ENCODE measurements at regions not wholly inside any gene's neighbourhood (a gene's known extent, or its start where the extent isn't known, plus 50 kb on each side); places are given as distances from the start of the nearest gene placed in this dataset.

- Histone ChIP-seq H3K4me2 (ENCODE audit: insufficient read depth, low read length) (no peak overlapping the region), H3K79me2 (ENCODE audit: insufficient read depth, low read length) (no peaks in the 10 kb centered on the region), H3K4me3 (ENCODE audit: insufficient read depth, low read length) (no peak overlapping the region), H3K9me3 (ENCODE audit: low read depth, low read length) (no peaks in the 10 kb centered on the region), H3K27ac (ENCODE audit: low read depth, low read length) (no peak overlapping the region), H2AFZ (ENCODE audit: low read length) (no peak overlapping the region), H4K20me1 (ENCODE audit: insufficient read depth, low read length) (no peaks in the 10 kb centered on the region), H3K27me3 (ENCODE audit: insufficient read depth, low read length) (no peaks in the 10 kb centered on the region), H3K36me3 (ENCODE audit: insufficient read depth, low read length) (no peaks in the 10 kb centered on the region), H3K4me1 (ENCODE audit: insufficient read depth, low read length) (no peaks in the 10 kb centered on the region)
- TF ChIP-seq, protein P1, sequence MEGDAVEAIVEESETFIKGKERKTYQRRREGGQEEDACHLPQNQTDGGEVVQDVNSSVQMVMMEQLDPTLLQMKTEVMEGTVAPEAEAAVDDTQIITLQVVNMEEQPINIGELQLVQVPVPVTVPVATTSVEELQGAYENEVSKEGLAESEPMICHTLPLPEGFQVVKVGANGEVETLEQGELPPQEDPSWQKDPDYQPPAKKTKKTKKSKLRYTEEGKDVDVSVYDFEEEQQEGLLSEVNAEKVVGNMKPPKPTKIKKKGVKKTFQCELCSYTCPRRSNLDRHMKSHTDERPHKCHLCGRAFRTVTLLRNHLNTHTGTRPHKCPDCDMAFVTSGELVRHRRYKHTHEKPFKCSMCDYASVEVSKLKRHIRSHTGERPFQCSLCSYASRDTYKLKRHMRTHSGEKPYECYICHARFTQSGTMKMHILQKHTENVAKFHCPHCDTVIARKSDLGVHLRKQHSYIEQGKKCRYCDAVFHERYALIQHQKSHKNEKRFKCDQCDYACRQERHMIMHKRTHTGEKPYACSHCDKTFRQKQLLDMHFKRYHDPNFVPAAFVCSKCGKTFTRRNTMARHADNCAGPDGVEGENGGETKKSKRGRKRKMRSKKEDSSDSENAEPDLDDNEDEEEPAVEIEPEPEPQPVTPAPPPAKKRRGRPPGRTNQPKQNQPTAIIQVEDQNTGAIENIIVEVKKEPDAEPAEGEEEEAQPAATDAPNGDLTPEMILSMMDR (IDR thresholded peaks at IDR 0.05; ENCODE audit: extremely low read depth, low read depth, low read length): no peak
- no peak for DNase-seq (ENCODE audit: insufficient read length, low spot score, missing footprints)
Measured at GRCh38 chr6:110036408-110037302, 58.5 kb downstream of the GPR6 start.

DNA sequence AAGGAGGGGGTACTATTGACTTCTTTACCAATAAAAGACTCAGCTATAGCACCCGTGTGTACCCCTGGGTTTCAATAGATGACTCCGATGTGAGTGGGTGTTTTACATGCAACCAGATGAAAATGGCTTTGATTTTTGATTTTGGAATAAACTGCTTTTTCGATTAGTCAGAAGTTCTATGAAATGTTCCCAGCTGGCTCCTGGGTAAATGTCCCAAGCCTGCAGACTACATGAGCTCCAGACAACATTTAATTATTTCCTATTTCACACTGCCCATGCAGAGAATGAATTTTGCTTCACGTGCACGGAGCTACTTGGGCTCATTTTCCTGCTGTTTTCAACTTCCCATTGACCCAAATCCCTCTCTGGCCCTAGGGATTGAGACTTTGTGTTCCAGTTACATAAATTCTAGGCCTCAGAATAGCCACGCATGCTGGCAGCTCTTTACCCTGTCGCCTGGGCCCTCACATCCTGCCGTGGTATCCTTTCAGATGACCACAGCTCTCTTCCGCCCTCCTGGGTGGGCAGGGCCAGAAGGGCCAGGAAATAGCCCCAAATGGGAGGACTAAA, 59.7 kb downstream of the GPR6 start:
- H3K4me2 ChIP-seq (ENCODE audit: insufficient read depth, low read length): no peak overlapping the region
- peak overlapping the region; percentile 72 for H2AFZ ChIP-seq (ENCODE audit: low read length)
- no peak overlapping the region for H3K4me3 ChIP-seq (ENCODE audit: insufficient read depth, low read length)
- H3K4me1 ChIP-seq (ENCODE audit: insufficient read depth, low read length): no peaks in the 10 kb centered on the region
- H3K36me3 ChIP-seq (ENCODE audit: insufficient read depth, low read length): no peaks in the 10 kb centered on the region
- no peaks in the 10 kb centered on the region for H3K79me2 ChIP-seq (ENCODE audit: insufficient read depth, low read length)
- no peak overlapping the region for H3K27ac ChIP-seq (ENCODE audit: low read depth, low read length)
- TF ChIP-seq, protein P1 (IDR thresholded peaks at IDR 0.05; ENCODE audit: extremely low read depth, low read depth, low read length): no peak
- H3K9me3 ChIP-seq (ENCODE audit: low read depth, low read length): no peaks in the 10 kb centered on the region
- DNase-seq (ENCODE audit: insufficient read length, low spot score, missing footprints): no peak
- no peaks in the 10 kb centered on the region for H4K20me1 ChIP-seq (ENCODE audit: insufficient read depth, low read length)
- no peaks in the 10 kb centered on the region for H3K27me3 ChIP-seq (ENCODE audit: insufficient read depth, low read length)

GRCh38 chr6:110039364-110039980, 61.4 kb downstream of the GPR6 start:
- TF ChIP-seq, protein P1 (IDR thresholded peaks at IDR 0.05; ENCODE audit: extremely low read depth, low read depth, low read length): peak; percentile 97
- peak overlapping the region; percentile 64 for H3K4me2 ChIP-seq (ENCODE audit: insufficient read depth, low read length)
- H2AFZ ChIP-seq (ENCODE audit: low read length): peak overlapping the region; percentile 78
- H3K4me3 ChIP-seq (ENCODE audit: insufficient read depth, low read length): peak overlapping the region; percentile 49
- H3K9me3 ChIP-seq (ENCODE audit: low read depth, low read length): no peaks in the 10 kb centered on the region
- H3K79me2 ChIP-seq (ENCODE audit: insufficient read depth, low read length): no peaks in the 10 kb centered on the region
- no peaks in the 10 kb centered on the region for H3K27me3 ChIP-seq (ENCODE audit: insufficient read depth, low read length)
- H3K27ac ChIP-seq (ENCODE audit: low read depth, low read length): no peak overlapping the region
- no peaks in the 10 kb centered on the region for H3K36me3 ChIP-seq (ENCODE audit: insufficient read depth, low read length)
- H4K20me1 ChIP-seq (ENCODE audit: insufficient read depth, low read length): no peaks in the 10 kb centered on the region
- DNase-seq (ENCODE audit: insufficient read length, low spot score, missing footprints): peak; percentile 92
- no peaks in the 10 kb centered on the region for H3K4me1 ChIP-seq (ENCODE audit: insufficient read depth, low read length)

DNA sequence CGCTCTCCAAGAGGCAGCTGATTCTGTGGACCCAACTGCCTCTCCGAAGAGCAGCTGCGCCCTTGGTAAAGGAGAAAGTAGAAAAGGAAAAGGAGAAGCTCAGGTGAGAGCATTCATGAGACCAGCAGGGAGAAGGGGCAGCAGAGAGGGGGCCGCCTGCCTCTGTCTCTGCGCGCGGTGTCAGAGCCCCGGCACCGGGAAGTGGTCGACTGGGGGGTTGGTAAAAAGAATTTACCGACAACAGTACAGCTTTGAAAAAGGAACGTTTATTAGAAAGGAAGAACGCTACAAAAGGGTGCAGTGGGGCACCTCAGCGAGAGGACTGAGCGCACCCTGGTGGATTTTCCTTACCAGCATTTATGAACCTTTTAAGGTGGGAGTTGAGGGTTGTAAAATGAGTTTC, 61.9 kb downstream of the GPR6 start:
- TF ChIP-seq, protein P1 (IDR thresholded peaks at IDR 0.05; ENCODE audit: extremely low read depth, low read depth, low read length): peak; percentile 25
- Histone ChIP-seq H3K36me3 (ENCODE audit: insufficient read depth, low read length) (no peaks in the 10 kb centered on the region), H4K20me1 (ENCODE audit: insufficient read depth, low read length) (no peaks in the 10 kb centered on the region), H3K4me3 (ENCODE audit: insufficient read depth, low read length) (peak overlapping the region; percentile 49), H3K4me2 (ENCODE audit: insufficient read depth, low read length) (peak overlapping the region; percentile 64), H2AFZ (ENCODE audit: low read length) (peak overlapping the region; percentile 78), H3K27me3 (ENCODE audit: insufficient read depth, low read length) (no peaks in the 10 kb centered on the region), H3K9me3 (ENCODE audit: low read depth, low read length) (no peaks in the 10 kb centered on the region), H3K4me1 (ENCODE audit: insufficient read depth, low read length) (no peaks in the 10 kb centered on the region), H3K27ac (ENCODE audit: low read depth, low read length) (no peak overlapping the region), H3K79me2 (ENCODE audit: insufficient read depth, low read length) (no peaks in the 10 kb centered on the region)
- no peak for DNase-seq (ENCODE audit: insufficient read length, low spot score, missing footprints)

Measured in osteoblast (primary cell).